GM12865 (cell line): ENCODE measurements at regions not wholly inside any gene's neighbourhood (a gene's known extent, or its start where the extent isn't known, plus 50 kb on each side); places are given as distances from the start of the nearest gene placed in this dataset.

Experiments
- DNase-seq: peaks from one replicate; pipeline ENCODE4 v3.0.0; 2010; ENCODE audit warnings: low read depth
- H3K4me3 ChIP-seq: 2 replicates; pipeline ENCODE4 v1.5.1; 2011; ENCODE audit warnings: mild to moderate bottlenecking, low read depth, low read length, control low read depth
- CTCF ChIP-seq: IDR thresholded peaks from 2 replicates; pipeline ENCODE4 v1.5.1; 2011; ENCODE audit warnings: low read length, control low read depth, low read depth, inconsistent platforms; ENCODE audit not compliant: insufficient read depth; ENCODE audit errors: missing control alignments

GRCh38 chr7:50210706-50211115, 93.8 kb upstream of the IKZF1 start:
- DNase-seq = peak; percentile 22
- H3K4me3 ChIP-seq = no peak overlapping the region
- TF ChIP-seq CTCF = no peak

GRCh38 chr7:50209461-50210135, 94.9 kb upstream of the IKZF1 start:
- no peak for TF ChIP-seq CTCF
- DNase-seq = no peak
- no peak overlapping the region for H3K4me3 ChIP-seq

- no peak overlapping the region for H3K4me3 ChIP-seq
- no peak for TF ChIP-seq CTCF
- DNase-seq = no peak
Observed at GRCh38 chr7:50208378-50208982, 96.0 kb upstream of the IKZF1 start.

GRCh38 chr7:50207686-50208255, 96.7 kb upstream of the IKZF1 start:
- TF ChIP-seq CTCF = no peak
- H3K4me3 ChIP-seq = no peak overlapping the region
- DNase-seq = no peak

GRCh38 chr7:50207251-50207564, 97.3 kb upstream of the IKZF1 start:
- H3K4me3 ChIP-seq = no peak overlapping the region
- no peak for DNase-seq
- no peak for TF ChIP-seq CTCF

GRCh38 chr7:50206453-50207250, 97.9 kb upstream of the IKZF1 start:
- H3K4me3 ChIP-seq = no peak overlapping the region
- TF ChIP-seq CTCF = no peak
- no peak for DNase-seq
